IPS-NIHi7 (cell line): ENCODE measurements at regions not wholly inside any gene's neighbourhood (a gene's known extent, or its start where the extent isn't known, plus 50 kb on each side); places are given as distances from the start of the nearest gene placed in this dataset.
"Not testable (repeated sequence)": the region's sequence is repeated elsewhere in the genome, so short reads cannot be mapped to it uniquely, and the experiment has no call there.

Source experiments
- DNase-seq: peaks from one replicate; pipeline ENCODE4 v3.0.0; 2012; ENCODE audit warnings: mixed read lengths; ENCODE audit errors: extremely low spot score

DNA sequence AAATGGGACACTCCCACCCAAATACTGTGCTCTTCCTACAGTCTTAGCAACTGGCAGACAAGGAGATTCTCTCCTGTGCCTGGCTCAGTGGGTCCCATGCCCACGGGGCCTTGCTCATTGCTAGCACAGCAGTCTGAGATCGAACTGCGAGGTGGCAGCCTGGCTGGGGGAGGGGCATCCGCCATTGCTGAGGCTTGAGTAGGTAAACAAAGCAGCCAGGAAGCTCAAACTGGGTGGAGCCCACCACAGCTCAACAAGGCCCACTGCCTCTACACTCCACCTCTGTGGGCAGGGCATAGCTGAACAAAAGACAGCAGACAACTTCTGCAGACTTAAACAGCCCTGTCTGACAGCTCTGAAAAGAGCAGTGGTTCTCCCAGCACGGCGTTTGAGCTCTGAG lies 174.8 kb downstream of the COL12A1 start:
- DNase-seq = not testable (repeated sequence)

- DNase-seq = no peak
Observed at GRCh38 chr6:75029333-75029732, 176.5 kb downstream of the COL12A1 start.

GRCh38 chr6:75025371-75025770 lies 180.5 kb downstream of the COL12A1 start:
- DNase-seq = no peak

DNA sequence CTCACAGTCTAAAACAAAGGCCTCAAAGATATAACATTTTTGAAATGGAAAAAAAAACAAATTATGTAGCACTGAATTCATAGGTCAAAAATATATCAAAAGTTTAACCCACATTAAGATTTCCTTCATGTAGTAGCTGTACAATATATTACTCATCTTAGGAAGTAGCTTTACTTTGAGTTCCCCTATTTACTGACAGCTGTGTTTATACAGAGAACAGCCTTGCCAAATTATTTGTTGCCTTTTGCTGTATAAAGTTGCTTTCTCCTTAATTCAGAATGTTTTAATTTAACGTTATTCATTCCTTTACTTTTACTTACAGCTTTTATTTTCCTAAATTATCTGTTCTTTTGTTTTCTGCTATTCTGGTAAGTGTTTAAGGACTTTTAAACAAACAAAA lies 181.0 kb downstream of the COL12A1 start:
- no peak for DNase-seq

DNA sequence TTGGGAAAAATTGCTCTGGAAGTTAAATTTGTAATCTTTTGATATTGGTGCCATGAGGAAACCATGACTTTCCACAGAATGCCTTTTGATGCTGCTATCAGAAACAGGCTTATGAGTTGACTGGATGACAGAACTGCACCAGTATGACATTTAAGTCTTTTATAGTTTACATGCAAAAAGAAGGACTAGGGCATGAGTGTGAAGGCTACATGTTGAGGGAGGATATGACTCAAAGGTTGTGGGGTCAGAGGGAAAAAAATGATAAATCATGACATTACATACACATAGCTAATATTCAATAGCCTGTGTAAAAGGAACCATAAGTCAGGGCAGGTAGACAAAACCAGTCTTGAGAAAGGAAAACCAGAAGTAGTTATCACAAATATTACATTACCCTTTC lies 182.2 kb downstream of the COL12A1 start:
- DNase-seq = no peak

- DNase-seq = no peak
Observed at GRCh38 chr6:75020971-75021370, 184.9 kb downstream of the COL12A1 start.

DNA sequence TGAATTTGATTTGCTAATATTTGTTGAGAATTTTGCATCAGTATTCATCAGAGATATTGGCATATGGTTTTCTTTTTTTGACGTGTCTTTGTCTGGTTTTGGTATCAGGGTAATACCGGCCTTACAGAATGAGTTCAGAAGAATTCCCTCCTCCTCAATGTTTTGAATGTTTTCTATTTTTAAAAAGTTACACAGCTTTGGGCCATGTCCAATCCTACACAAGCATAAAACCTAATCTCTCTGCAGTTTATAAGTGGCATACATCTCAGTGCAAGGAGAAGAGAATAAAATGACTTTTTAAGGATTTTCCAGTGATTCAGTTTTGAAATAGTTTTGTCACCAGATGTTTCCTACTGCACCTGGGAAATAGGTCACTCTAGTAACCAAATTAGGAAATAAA lies 185.5 kb downstream of the COL12A1 start:
- no peak for DNase-seq

DNA sequence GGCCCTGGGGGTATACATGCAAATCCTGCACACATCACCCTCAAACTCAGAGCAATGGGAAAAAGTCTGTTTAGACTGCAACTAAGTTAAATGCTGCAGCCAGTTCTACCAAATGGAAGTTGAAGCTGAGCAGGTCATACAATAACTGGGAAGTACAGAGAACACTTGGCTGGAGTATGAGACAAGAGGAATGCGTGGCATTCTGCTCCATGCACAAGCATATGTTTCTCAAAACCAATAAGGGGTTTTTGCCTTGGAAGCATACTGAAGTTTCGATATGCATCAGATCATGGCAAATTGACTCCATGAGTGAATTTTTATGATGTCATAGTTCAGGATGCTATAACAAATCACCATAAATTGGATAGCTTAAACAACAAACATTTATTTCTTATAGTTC lies 193.8 kb downstream of the COL12A1 start:
- no peak for DNase-seq

DNA sequence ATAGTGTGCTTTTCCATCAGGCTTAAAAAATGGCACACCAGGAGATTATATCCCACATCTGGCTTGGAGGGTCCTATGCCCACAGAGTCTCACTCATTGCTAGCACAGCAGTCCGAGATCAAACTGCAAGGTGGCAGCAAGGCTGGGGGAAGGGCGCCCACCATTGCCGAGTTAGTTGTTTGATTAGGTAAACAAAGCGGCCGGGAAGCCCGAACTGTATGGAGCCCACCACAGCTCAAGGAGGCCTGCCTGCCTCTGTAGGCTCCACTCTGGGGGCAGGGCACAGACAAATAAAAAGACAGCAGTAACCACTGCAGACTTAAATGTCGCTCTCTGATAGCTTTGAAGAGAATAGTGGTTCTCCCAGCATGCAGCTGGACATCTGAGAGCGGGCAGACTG lies 201.9 kb downstream of the COL12A1 start:
- not testable (repeated sequence) for DNase-seq

DNA sequence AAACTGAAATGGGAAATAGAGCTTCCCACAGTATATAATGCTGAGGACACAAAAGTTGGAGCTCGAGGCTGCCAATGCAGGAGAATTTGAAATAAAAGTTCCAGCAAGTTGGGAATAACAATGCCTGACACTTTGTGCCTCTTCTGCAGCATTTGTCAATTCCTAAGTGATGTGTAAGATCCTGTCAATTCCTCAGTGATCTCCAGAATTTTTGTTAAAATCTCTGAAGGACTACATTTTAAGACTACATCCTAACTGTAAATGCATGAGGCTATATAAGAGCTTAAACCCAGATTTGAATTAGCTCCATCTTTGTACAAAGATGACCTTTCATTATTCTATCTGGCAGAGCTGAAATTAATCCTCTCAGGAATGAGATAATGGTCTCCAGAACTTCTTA lies 208.2 kb downstream of the COL12A1 start:
- no peak for DNase-seq

- no peak for DNase-seq
Observed at GRCh38 chr6:74993136-74993535, 212.7 kb downstream of the COL12A1 start.

DNA sequence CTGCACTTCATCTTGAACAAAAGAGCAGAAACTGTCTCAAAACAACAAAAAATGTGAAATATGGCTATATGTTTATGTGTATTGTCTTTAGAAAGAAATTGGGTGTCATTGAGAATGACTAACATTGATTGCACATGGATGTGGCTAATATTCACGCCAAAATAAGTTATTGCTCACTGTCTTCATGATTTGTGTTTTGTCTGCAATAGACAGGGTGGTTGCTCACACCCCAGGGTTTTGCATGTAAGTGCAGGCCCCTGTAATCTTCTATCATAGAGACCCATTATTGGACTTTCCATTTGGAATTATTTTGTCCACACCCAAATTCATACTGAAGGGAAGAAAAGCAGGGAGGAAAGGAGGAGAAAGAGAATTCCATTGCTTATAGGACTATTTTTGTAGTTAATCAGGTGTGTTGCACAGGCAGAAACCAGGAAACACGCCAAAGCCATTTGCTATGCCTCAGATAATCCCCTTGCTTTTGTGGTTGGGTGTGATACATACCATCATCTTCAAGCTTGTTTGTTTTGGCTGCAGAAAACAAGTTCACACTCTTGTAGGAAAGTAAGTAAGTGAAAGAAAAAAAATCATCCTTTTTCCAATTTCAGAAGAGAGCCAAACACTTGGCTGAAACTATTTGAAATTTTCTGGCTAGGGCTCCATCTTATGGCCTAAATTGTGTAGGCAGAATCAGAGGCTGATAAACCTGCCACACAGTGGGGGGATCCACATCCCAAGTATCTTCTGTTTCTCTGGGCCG lies 214.1 kb downstream of the COL12A1 start:
- DNase-seq = no peak

- no peak for DNase-seq
Observed at GRCh38 chr6:74979065-74979766, 226.6 kb downstream of the COL12A1 start.

DNA sequence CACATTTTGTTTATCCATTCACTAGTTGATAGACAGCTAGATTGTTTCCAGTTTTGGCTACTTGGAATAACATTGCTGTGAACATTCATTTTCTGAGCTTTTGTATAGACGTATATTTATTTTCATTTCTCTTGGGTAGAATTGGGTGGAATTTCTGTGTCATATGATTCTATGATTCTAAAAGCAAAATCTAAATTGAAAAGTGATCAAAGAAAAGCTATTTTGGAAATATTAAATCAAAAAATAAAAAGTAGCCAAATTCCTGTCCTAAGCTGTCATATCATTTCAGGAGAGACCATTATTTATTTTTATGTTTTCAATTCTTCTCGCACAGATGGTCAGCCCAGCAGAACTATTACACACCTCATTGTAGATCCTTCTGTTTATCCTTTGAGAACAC lies 229.2 kb downstream of the COL12A1 start:
- no peak for DNase-seq

- DNase-seq = no peak
Observed at GRCh38 chr6:74976026-74976425, 229.8 kb downstream of the COL12A1 start.

- DNase-seq = no peak
Observed at GRCh38 chr6:74973591-74973990, 232.3 kb downstream of the COL12A1 start.

GRCh38 chr6:74971633-74972032 lies 234.2 kb downstream of the COL12A1 start:
- DNase-seq = no peak

DNA sequence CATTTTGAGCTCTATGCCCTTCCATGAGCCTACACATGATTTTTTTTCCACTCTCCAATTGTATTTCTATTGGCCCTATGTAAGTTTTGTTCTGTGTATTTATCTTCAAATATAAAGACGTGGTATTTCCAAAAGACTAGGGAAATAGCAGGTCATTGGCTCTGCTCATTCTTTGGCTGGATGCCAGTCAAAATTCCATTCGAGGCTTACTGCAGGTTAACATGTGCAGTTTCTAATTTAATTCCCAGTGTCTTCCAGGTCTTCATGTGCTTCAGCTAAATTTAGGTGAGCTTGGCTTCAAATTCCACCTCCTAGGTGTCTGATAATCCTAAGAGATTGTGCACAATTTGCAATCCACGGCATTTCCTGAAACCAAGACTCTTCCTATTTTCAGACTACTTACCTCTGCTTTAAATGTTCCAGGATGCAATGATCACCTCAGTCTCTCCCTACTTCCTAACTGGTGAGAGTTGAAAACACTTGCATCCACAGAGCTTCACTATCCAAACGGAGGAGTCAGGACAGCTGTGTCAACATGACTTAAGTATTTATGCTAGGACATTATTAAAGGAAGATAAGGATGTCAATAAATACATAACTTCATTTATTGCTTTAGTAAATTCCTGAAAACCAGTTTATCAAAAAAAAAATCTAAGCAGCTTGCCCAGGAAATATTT lies 236.1 kb downstream of the COL12A1 start:
- no peak for DNase-seq

GRCh38 chr6:74967821-74968220 lies 238.0 kb downstream of the COL12A1 start:
- no peak for DNase-seq

DNA sequence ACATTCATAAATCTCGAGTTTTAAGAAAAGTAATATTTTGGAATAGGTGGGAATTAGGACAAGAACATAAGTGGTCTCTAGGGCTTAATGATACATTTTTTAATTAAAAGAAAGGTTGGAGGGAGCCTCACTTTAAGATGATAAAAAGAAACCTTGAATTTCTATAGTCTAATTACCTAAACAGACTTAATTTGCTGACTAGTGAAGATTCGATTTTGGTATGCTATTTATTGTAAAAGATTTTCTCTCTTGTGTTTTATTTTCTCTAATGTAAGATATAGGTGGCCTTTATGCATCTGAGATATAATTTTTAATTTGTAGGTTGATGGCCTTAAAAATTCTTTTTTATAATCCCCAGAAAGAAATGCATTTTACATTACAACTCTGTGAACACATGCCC lies 239.1 kb downstream of the COL12A1 start:
- no peak for DNase-seq

DNA sequence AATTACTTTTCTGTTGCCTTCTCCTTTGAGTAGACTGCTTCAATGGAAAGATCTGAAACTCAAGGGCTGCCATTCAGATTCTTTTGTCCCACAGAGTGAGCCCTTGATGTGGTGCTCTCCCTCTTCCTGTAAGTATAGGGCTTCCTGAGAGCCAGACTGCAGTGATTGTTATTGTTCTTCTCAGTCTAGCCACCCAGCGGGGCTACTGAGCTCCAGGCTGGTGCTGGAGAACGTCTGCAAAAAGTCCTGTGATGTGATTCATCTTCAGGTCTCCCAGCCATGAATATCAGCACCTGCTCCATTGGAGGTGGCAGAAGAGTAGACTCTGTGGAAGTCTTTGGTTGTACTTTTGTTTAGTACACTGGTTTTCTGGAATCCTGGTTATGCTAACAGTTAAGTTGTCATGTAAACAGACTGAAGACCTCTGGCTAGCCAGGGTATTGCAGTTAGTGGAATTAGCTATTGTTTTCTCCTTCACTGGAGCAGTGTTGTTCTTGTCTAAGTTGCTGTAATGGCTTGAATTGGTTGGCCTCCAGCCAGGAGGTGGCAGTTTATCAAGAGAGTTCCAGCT lies 240.9 kb downstream of the COL12A1 start:
- DNase-seq = no peak
